SK-N-SH treated with all-trans-retinoic acid at 6 μM for 48 hours (cell line): ENCODE measurements at regions not wholly inside any gene's neighbourhood (a gene's known extent, or its start where the extent isn't known, plus 50 kb on each side); places are given as distances from the start of the nearest gene placed in this dataset.

Experiments
- ATAC-seq: fragments of 200-7000 bp; cut with Tn5 transposase; 3 replicates; pipeline ENCODE4 v1.9.1; 2020; ENCODE audit warnings: mild to moderate bottlenecking, moderate library complexity
- CREB5 ChIP-seq: fragments of 250-450 bp; sonication (Bioruptor Pico); IDR thresholded peaks from 2 replicates; pipeline ENCODE4 v1.5.1; 2020; ENCODE audit warnings: low read depth, mild to moderate bottlenecking, moderate library complexity
- CSDC2 ChIP-seq: fragments of 250-450 bp; sonication (Bioruptor Pico); IDR thresholded peaks from 2 replicates; pipeline ENCODE4 v1.5.0; 2020; ENCODE audit warnings: mild to moderate bottlenecking, moderate library complexity
- CSRNP3 ChIP-seq: fragments of 250-450 bp; sonication (Bioruptor Pico); IDR thresholded peaks from 2 replicates; pipeline ENCODE4 v1.5.1; 2021; ENCODE audit warnings: mild to moderate bottlenecking, moderate library complexity
- ESRRG ChIP-seq: fragments of 250-450 bp; sonication (Bioruptor Pico); IDR thresholded peaks from 2 replicates; pipeline ENCODE4 v1.6.1; 2021; ENCODE audit warnings: mild to moderate bottlenecking
- GLIS3 ChIP-seq: fragments of 250-450 bp; sonication (Bioruptor Pico); IDR thresholded peaks from 2 replicates; pipeline ENCODE4 v1.5.0; 2020; ENCODE audit warnings: mild to moderate bottlenecking, moderate library complexity
- ISL1 ChIP-seq: fragments of 250-450 bp; sonication (Bioruptor Pico); IDR thresholded peaks from 2 replicates; pipeline ENCODE4 v2.1.2; 2022; ENCODE audit warnings: mild to moderate bottlenecking, moderate library complexity
- PATZ1 ChIP-seq: fragments of 250-450 bp; sonication (Bioruptor Pico); IDR thresholded peaks from 2 replicates; pipeline ENCODE4 v1.8.0; 2020; ENCODE audit warnings: mild to moderate bottlenecking, moderate library complexity, borderline replicate concordance
- POU6F1 ChIP-seq: fragments of 250-450 bp; sonication (Bioruptor Pico); IDR thresholded peaks from 2 replicates; pipeline ENCODE4 v1.8.0; 2021; ENCODE audit warnings: low read depth, mild to moderate bottlenecking, moderate library complexity, borderline replicate concordance
- PPARA ChIP-seq: fragments of 250-450 bp; sonication (Bioruptor Pico); IDR thresholded peaks from 2 replicates; pipeline ENCODE4 v1.5.0; 2020; ENCODE audit warnings: mild to moderate bottlenecking, borderline replicate concordance
- RARB ChIP-seq: fragments of 250-450 bp; sonication (Bioruptor Pico); IDR thresholded peaks from 2 replicates; pipeline ENCODE4 v1.8.0; 2021; ENCODE audit warnings: mild to moderate bottlenecking, moderate library complexity
- TOX ChIP-seq: fragments of 250-450 bp; sonication (Bioruptor Pico); IDR thresholded peaks from 2 replicates; pipeline ENCODE4 v1.8.0; 2021; ENCODE audit warnings: mild to moderate bottlenecking, moderate library complexity, borderline replicate concordance
- TSHZ2 ChIP-seq: fragments of 250-450 bp; sonication (Bioruptor Pico); IDR thresholded peaks from 2 replicates; pipeline ENCODE4 v1.5.0; 2020; ENCODE audit warnings: mild to moderate bottlenecking, moderate library complexity
- ZC3H10 ChIP-seq: fragments of 250-450 bp; sonication (Bioruptor Pico); IDR thresholded peaks from 2 replicates; pipeline ENCODE4 v1.5.1; 2021; ENCODE audit warnings: mild to moderate bottlenecking, moderate library complexity
- ZFP3 ChIP-seq: fragments of 250-450 bp; sonication (Bioruptor Pico); IDR thresholded peaks from 2 replicates; pipeline ENCODE4 v1.5.0; 2020; ENCODE audit warnings: mild to moderate bottlenecking, moderate library complexity
- ZFP30 ChIP-seq: fragments of 450-650 bp; formaldehyde crosslinking; IDR thresholded peaks from 2 replicates; pipeline ENCODE4 v1.5.0; 2022; ENCODE audit warnings: mild to moderate bottlenecking, moderate library complexity
- ZNF565 ChIP-seq: fragments of 450-650 bp; formaldehyde crosslinking; conservative IDR thresholded peaks from 2 replicates; pipeline ENCODE4 v1.5.0; 2020; ENCODE audit warnings: low read depth, mild to moderate bottlenecking, moderate library complexity
- ZNF70 ChIP-seq: fragments of 450-650 bp; formaldehyde crosslinking; IDR thresholded peaks from 2 replicates; pipeline ENCODE4 v1.5.0; 2020; ENCODE audit warnings: mild to moderate bottlenecking, moderate library complexity
- ZNF8 ChIP-seq: fragments of 450-650 bp; formaldehyde crosslinking; IDR thresholded peaks from 2 replicates; pipeline ENCODE4 v1.5.0; 2020; ENCODE audit warnings: mild to moderate bottlenecking, moderate library complexity

GRCh38 chr6:44527583-44528369 lies 140.3 kb downstream of the CDC5L start (continued):
- TF ChIP-seq TSHZ2 (CRISPR knock-in tag) (no peak), CSRNP3 (CRISPR knock-in tag) (no peak), ESRRG (no peak), ZNF565 (CRISPR knock-in tag) (no peak), CREB5 (CRISPR knock-in tag) (no peak), TOX (no peak), PPARA (CRISPR knock-in tag) (no peak), POU6F1 (no peak), RARB (CRISPR knock-in tag) (no peak)

- ATAC-seq, result no peak
- TF ChIP-seq ISL1 (CRISPR knock-in tag) (no peak), TOX (no peak), GLIS3 (no peak)
Measured at GRCh38 chr6:44528370-44528644, 140.8 kb downstream of the CDC5L start.

GRCh38 chr6:44528716-44529115 lies 141.2 kb downstream of the CDC5L start:
- TF ChIP-seq ESRRG (no peak), ZFP3 (CRISPR knock-in tag) (no peak), CREB5 (CRISPR knock-in tag) (no peak), ZNF565 (CRISPR knock-in tag) (no peak), ZNF70 (CRISPR knock-in tag) (no peak), ZFP30 (no peak), TOX (no peak), TSHZ2 (CRISPR knock-in tag) (no peak), CSDC2 (CRISPR knock-in tag) (no peak), POU6F1 (no peak), ZNF8 (CRISPR knock-in tag) (no peak), PATZ1 (CRISPR knock-in tag) (no peak), ZC3H10 (no peak)
- ATAC-seq, result no peak
